ENCODE measurements at regions not wholly inside any gene's neighbourhood (a gene's known extent, or its start where the extent isn't known, plus 50 kb on each side); places are given as distances from the start of the nearest gene placed in this dataset.

GRCh38 chr5:145681686-145682085 lies 153.5 kb downstream of the PRELID2 start (continued):
- peak; percentile 90 for TF ChIP-seq ATF2 (CRISPR knock-in tag; IDR thresholded peaks at IDR 0.05)
- TF ChIP-seq SALL1 (CRISPR knock-in tag; IDR thresholded peaks at IDR 0.05) = peak; percentile 68; the same call in 1 of the 2 replicates
- peak; percentile 92 for TF ChIP-seq SMC3 (IDR thresholded peaks at IDR 0.05; ENCODE audit: low read length)
- no peak for TF ChIP-seq NR2F6 (IDR thresholded peaks at IDR 0.05)
- TF ChIP-seq NR2F6 (CRISPR knock-in tag; IDR thresholded peaks at IDR 0.05) = 0 out of 2 replicates have a peak, but pooled peaks have one; percentile 38
- 0 out of 2 replicates have a peak, but pooled peaks have one; percentile 48 for TF ChIP-seq TOE1 (CRISPR knock-in tag; IDR thresholded peaks at IDR 0.05)
- TF ChIP-seq HMG20A (CRISPR knock-in tag; IDR thresholded peaks at IDR 0.05; ENCODE audit: borderline replicate concordance) = no peak
- peak; percentile 33; the same call in 1 of the 2 replicates for TF ChIP-seq BCL6 (CRISPR knock-in tag; IDR thresholded peaks at IDR 0.05)
- no peak for TF ChIP-seq ZNF503 (CRISPR knock-in tag; IDR thresholded peaks at IDR 0.05)
- no peak for TF ChIP-seq SOX13 (IDR thresholded peaks at IDR 0.05)
- peak in 1 of 2 experiments; percentile 48; a peak in 1 of 4 replicates for TF ChIP-seq SOX13 (CRISPR knock-in tag; conservative IDR thresholded peaks at IDR 0.05 in 1 of 2, IDR thresholded peaks at IDR 0.05 in 1 of 2)
- TF ChIP-seq GFI1 (CRISPR knock-in tag; IDR thresholded peaks at IDR 0.05; ENCODE audit: borderline replicate concordance) = 0 out of 2 replicates have a peak, but pooled peaks have one; percentile 17
- peak; percentile 74 for TF ChIP-seq ZNF614 (CRISPR knock-in tag; IDR thresholded peaks at IDR 0.05; ENCODE audit: borderline replicate concordance)
- no peak for TF ChIP-seq BCLAF1 (IDR thresholded peaks at IDR 0.05)
- TF ChIP-seq ZBTB14 (CRISPR knock-in tag; IDR thresholded peaks at IDR 0.05) = no peak
- peak; percentile 80 for TF ChIP-seq HOMEZ (CRISPR knock-in tag; IDR thresholded peaks at IDR 0.05; ENCODE audit: low read depth)
- TF ChIP-seq HMGXB3 (CRISPR knock-in tag; IDR thresholded peaks at IDR 0.05; ENCODE audit: borderline replicate concordance) = peak; percentile 76; the same call in 1 of the 2 replicates

Measured in HepG2 (cell line).